Coronary artery (tissue), 2 donors: ENCODE measurements at regions not wholly inside any gene's neighbourhood (a gene's known extent, or its start where the extent isn't known, plus 50 kb on each side); places are given as distances from the start of the nearest gene placed in this dataset.

Experiments used
- DNase-seq: peaks from one replicate; pipeline ENCODE4 v3.0.0-alpha.2; 2017; ENCODE audit warnings: low spot score
- H3K27ac ChIP-seq, 2 donors: fragments of 200-600 bp; sonication (generic); one replicate each; pipeline ENCODE4 v1.5.1; 2016 to 2019
- H3K4me3 ChIP-seq: fragments of 200-600 bp; sonication (generic); 2 replicates; pipeline ENCODE4 v1.5.1; 2016; ENCODE audit warnings: mild to moderate bottlenecking, moderate library complexity
- CTCF ChIP-seq: fragments of 200-600 bp; sonication (generic); IDR thresholded peaks from one replicate; pipeline ENCODE4 v1.5.1; 2019; ENCODE audit warnings: antibody characterized with exemption

GRCh38 chr1:66445492-66446181, 88.3 kb upstream of the SGIP1 start:
- H3K27ac ChIP-seq: no peak overlapping the region
- DNase-seq: no peak
- H3K4me3 ChIP-seq: no peak overlapping the region
- TF ChIP-seq CTCF: no peak

GRCh38 chr1:66446261-66447001, 87.5 kb upstream of the SGIP1 start:
- Histone ChIP-seq H3K27ac (no peak overlapping the region), H3K4me3 (no peak overlapping the region)
- DNase-seq: no peak
- TF ChIP-seq CTCF: peak; percentile 83

- Histone ChIP-seq H3K4me3 (no peak overlapping the region), H3K27ac (peak overlapping the region; percentile 36 to 66)
- no peak for DNase-seq
- TF ChIP-seq CTCF: no peak
Measured at GRCh38 chr1:66450043-66450514, 83.9 kb upstream of the SGIP1 start.

- peak overlapping the region in 1 of 2 donors; percentile 36 for H3K27ac ChIP-seq
- no peak for DNase-seq
- no peak overlapping the region for H3K4me3 ChIP-seq
- no peak for TF ChIP-seq CTCF
Measured at GRCh38 chr1:66450847-66451246, 83.1 kb upstream of the SGIP1 start.

GRCh38 chr1:66452162-66452561, 81.8 kb upstream of the SGIP1 start:
- DNase-seq: no peak
- TF ChIP-seq CTCF: no peak
- no peak overlapping the region for H3K4me3 ChIP-seq

GRCh38 chr1:66452982-66453381, 81.0 kb upstream of the SGIP1 start:
- Histone ChIP-seq H3K4me3 (no peak overlapping the region), H3K27ac (no peak overlapping the region)
- no peak for DNase-seq
- TF ChIP-seq CTCF: no peak

More at GRCh38 chr1:66452162-66452561, 81.8 kb upstream of the SGIP1 start:
- H3K27ac ChIP-seq: no peak overlapping the region

GRCh38 chr1:66455446-66455845, 78.5 kb upstream of the SGIP1 start:
- Histone ChIP-seq H3K27ac (no peak overlapping the region), H3K4me3 (no peak overlapping the region)
- no peak for TF ChIP-seq CTCF
- no peak for DNase-seq
